ENCODE measurements at regions not wholly inside any gene's neighbourhood (a gene's known extent, or its start where the extent isn't known, plus 50 kb on each side); places are given as distances from the start of the nearest gene placed in this dataset.

DNA sequence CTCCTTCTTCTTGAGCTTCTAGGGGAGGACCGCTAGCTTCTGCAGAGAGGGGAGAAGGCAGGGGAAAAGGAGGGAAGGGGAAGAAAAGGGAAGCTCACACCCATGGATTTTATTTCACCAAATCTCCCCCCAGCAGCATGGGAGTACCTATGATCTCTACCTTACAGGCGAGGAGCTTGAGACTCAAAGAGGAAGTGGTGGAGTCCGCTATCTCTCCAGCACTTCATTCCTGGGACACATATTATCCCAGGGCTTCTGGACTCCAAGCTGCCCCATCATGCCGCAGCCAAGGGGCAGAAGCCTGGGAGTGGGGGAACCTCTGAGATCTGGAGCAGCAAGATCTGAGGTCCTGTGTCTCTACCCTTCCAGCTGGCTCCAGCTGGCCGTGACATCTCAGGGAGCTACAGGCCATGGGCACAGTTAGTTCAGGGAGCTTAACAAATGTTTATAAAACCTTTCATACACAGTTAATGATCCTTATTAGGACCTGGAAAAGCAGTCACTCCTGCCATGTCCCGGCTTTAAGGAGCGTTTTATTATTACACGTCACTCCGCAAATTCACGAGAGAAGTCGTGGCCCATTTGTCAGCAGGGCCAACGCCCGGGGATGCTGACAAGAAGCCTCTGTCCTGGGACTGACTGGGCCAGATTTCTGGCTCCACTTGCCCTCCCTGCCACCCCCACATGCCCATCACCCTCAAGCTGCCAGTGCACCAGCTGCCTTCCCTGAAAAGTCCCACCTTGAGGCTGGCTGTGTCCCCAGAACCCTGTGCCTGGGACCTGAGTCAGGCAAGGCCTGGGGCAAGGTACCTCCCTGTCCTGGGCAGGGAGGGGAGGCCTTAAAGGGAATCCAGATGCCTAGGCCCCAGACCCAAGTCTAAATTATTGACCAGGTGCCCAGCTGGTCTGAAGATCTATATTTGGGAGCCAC lies 132.1 kb upstream of the ZMIZ1 start:
- DNase-seq, result no peak

DNA sequence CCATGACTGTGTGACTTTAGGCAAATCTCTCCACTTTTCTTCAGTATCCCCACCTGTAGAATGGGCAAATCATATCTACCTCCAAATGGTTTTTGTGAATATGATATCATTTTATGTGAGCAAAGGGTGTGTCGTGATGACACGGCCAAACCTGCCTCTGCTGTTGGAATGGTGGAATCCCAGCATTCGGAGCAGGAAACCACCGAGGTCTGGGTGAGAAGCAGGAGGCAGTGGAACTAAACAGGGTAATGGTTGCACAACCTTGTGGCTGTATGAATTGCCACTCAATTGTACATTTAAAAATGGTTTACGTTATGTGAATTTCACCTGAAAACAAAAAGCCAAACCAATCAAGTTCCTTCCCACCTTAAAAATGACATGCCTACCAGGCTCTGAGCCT lies 131.4 kb upstream of the ZMIZ1 start:
- DNase-seq, result no peak

DNA sequence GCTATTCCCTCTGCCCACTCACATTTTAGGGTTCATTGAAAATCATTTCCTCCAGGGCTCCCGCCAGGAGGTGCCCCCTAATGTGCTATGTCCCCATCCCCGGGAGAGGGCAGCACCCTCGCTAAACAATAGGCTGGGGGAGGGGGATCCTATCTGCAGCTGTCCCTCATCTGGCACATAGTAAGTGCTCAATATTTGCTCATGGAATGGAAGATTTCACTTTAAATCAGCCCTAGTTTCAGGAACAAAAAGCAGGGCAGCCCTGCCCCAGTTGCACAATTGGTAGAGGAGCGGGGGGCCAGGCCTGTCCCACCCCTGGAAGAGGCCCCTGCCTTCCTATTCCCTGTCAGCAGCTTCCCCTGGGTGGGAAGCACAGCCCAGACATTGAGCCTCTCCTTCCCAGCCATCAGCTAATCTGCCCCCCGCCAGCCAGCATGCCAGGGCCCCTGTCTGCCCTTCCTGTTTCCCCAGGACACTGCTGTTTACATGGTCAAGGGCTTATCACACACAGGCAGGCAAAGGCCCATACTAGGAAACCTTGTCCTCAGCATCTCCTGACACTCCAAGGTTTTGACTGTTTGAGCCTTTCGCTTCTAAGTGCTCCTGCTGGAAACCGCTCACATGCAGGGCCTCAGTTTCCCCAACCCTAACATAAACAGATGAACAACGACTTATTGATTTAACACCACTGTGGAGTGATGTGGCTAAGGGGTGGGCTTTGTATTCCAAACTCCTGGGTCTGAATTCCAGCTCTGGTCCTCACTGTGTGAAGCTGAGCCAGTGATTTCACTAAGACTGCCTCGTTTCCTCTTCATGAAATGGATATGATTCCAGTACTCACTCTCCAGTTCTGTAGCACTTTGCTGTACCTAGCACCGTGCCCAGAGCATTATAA lies 130.7 kb upstream of the ZMIZ1 start:
- peak in 1 of 5 experiments; percentile 7 for DNase-seq

DNA sequence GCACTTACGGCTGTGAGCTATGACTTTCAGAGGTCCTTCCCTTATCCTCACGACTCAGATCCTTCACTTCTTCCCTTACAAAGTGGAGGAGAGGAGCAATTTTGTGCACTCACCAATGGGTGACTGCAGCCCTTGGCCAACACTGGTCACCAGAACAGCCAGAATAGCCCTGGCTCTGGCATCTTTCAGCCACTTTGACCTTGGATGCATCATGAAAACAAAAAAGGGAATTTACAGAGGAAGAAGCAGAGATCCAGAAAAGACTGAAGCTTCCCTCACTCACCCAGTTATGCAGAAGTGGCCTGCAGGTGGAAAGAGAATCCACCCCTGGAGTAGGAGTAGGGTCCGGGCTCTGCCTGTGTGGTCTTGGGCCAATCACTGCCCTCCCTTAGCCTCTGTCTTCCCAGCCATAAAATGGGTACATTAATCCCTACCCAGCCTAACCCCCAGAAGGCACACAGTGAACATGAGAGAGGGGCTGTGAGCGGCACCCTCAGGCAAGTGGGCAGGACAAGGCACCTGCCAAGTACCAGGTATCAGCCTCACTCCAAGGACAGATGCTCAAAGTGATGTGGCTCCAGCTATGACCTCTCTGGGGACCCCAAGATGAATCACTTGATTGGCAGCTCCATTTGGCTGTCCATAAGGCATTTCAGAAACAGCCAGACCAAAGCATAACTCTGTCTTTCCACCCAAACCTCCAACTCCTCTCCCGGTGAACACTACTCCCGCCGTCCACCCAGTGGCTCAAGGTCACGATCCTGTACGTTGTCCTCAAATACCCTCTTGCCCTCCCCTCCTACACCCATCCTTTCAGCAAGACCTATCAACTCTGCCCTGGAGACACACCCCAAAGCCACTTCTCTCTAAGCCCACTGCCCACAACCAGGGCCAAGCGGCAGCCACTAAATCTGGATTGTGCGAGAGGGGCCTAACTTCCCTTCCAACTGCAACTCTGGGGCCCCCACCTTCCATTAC lies 129.8 kb upstream of the ZMIZ1 start:
- DNase-seq, result no peak

DNA sequence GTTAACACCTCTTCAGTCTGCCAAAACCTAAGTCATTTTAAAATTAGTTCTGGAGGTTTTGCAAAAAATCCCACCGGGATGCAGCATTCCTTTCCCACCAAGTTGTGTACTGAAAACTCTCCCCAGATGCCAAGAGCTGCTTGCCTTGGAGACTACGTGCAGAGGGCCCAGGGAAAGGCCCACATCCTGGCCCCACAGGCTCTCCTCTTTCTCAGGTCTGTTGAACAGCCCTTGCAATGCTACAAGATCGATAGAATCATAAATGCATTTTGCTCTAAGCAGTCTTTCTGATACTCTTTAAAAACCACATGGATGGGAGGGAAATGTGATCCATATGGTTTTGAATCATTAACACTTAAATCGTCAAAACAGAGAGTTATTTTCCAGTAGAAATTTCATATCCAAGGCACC lies 126.7 kb upstream of the ZMIZ1 start:
- DNase-seq, result no peak

DNA sequence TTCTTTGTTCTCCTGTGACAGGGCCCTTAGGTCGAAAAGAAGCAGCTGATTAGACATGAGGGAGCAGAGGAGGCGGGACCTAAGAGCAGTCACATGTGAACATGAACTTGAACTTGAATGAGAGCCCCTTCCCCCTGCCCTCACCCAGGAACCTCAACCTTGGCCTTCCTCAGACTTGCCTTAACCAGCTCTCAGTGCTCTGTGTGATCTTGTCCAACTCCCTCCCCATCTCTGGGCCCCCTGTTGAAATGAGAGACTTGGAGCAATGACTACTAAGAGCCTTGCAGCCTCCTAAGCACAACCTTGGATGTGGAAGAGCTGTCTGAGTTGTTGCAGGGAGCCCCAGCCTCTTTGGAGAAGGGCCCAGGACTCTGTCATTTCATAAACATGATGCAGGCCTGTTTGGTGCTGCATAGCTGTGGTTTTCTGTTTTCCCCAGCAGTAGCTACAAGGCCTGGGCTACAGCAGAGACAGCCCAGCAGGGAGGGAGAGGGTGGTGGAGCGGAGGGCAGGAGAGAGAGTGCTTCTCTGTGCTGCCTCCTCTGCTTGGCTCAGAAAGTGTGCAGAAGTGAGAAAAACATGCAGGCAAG lies 123.9 kb upstream of the ZMIZ1 start:
- DNase-seq, result peak in 1 of 5 experiments; percentile 4

DNA sequence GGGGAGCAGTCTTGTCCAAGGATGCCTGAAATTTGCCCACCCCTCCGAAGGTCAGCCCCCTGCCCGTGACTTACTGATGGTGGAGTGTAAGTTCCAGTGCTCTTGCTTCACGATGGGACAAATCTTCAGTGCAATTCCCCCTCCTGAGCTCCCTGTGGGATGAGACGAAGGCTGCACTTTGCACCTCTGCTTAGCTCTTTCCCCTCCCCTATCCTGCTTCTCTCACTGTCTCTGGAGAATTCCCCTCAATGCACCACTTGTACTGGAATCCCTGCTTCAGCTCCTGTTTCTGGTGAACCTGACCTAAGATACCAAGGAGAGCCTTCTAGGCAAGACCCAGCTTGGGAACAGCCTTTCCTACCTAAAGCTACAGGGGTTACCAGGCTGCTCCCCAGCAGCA lies 122.9 kb upstream of the ZMIZ1 start:
- no peak for DNase-seq

DNA sequence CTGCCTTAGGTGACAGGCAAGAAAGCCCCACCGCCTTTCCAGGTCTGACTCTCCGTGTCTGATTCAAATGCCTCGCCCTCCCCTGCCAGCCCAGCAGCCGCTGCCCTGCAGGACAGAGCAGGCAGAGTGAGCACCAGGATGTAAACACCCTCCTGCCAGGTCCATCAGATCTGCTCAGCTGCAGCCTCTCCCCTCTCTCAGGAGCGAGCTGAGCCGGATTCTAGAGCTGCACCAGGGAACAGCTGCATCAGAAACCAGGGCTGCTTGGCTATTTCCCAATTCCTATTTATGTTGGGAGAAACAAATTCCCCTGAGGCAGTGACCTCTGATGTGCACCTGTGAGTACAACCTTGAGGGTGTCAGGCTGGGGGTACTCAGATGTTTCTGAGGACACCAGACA lies 121.5 kb upstream of the ZMIZ1 start:
- DNase-seq, result no peak

DNA sequence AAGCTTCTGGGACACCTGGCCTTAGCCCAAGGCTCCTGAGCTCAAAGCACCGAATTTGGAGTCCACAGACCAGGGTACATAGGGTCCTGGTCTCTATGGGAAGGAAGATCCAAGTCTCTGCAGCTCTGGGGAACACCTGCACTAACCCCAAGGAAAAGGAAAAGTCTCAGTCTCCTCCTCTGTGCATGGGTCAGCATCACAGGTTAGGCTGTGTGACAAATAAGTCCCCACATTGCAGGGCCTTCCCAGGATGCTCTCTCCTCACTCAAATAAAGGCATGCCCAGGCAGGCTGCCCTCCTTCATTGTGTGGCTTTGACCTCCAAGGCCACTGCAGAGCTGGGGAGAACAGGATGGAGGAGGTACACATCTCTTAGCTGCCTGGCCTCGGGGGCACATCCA lies 121.0 kb upstream of the ZMIZ1 start:
- no peak for DNase-seq

DNA sequence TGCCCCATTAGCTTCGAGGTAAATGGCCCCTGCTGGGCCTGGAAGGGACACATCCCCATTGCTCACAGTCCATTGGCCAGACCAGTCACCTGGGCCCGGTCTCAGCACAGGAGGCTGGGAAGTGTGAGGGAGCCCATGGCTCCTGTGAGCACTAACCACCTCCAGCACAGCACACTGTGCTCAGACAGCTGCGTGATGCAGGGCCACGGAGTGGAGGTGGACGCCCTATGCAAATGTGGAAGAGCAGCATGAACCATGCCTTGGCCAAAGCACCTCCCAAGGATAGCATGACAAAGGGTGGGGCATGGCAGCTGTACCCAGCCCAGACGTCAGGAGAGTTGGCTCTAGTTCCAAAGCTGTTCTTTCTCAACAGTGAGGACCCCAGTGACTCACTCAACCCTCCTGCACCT lies 120.1 kb upstream of the ZMIZ1 start:
- no peak for DNase-seq

DNA sequence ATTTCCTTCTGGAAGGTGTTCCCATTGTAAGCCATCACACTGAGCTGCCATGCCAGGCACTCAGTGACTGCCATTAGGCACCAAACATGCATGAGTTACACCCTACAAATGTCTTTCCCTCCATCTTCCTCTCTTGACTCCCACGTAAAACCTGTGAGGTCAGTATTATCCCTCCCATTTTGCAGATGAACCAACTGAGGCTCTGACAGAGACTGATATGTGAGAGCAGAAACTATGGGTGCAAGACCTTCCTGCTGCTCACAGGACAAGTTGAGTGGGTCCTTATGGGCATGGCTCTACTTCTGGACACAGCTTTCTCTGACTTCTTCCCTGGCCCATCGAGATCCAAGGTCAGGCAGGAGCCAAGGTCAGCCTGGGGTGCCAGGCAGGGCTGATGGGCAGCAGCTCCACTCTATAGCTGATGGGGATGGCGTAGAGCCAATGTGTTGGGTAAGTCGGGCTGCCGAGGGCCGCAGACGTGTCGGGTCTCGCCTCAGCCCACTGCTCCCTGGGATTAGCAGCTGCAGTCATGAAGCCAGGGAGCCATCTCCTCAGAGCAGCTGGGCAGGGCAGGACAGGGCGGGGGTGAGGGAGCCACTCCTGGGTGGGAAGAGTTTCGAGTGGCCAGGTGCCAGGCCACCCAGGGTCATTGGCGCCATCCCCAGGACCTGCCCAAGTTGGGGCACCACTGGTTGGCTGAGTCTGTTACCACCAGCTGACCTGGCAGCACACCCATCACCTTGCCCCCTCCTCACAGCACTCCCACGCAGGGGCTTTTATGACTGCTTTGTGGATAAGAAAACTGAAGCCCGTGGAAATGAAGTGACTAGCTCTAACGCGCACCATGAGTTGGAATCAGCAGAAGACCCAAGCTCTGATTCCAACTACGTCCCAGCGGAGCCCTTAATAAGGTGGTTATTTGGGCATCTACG lies 117.8 kb upstream of the ZMIZ1 start:
- no peak for DNase-seq

DNA sequence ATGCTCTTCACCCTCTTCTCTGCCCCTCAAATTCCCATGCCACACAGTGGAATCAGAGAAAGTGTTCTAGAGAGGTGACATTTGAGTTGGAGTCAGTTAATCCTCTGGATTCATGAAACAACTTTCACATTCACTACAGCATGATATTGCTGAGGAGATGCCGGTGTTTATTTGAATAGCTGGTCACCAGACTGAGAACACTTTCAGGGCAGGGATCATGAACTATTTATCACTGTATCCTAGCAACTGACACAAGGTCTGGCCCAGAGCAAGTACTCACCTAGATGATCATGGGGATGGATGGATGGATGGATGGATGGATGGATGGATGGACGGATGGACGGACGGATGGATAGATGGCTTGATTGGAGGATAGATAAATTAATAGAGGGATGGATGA lies 116.7 kb upstream of the ZMIZ1 start:
- DNase-seq, result no peak

DNA sequence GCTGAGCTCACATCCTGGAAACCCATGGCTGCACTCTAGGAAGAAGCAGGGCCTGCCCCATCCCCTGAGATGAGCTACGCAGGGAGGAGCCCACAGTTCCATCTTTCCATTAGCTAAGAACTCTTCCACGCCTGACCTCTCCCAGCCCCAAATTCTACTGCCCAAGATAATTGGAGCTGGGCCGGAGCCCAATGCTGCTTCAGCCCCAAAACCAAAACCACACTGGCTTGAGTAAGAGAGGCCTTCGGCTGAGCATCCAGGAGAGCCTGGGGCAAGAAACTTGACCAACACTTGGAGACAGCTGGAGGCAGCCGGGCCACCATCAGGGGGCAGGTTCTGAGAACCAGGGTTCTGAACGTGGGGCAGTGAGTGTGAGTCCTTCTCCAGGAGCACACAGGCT lies 116.1 kb upstream of the ZMIZ1 start:
- DNase-seq, result no peak

DNA sequence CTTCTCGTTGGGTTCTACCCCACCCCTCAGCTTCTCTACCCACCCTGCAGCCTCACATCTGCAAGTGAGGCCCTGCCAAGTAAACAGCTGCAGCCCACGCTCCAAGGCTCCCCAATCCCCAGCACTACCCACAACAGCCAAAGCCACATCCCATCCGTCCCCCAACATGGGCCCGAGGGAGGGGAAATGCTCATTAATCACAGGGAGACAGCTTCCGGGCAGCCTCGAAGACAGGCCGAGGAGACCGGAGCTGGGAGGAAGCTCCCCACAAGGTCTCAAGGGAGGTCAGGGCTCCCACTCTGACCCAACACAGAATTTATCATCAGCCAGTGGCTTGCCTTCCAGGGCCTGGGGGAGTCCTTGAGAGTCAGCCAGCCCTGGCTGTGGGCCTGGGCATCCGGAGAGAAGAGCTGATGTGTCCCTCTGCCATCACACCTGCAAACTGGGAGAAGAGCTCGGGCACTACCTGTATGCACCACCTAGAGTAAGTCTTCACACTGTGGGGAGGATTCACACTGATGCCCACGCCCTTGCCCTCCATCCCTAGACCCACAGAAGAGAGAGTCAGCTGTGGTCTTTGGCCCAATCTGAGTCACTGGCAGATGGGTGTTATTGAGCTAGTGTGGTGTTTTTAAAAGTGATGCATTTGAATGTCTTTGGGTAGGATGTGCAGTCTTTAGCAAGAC lies 115.5 kb upstream of the ZMIZ1 start:
- no peak for DNase-seq

DNA sequence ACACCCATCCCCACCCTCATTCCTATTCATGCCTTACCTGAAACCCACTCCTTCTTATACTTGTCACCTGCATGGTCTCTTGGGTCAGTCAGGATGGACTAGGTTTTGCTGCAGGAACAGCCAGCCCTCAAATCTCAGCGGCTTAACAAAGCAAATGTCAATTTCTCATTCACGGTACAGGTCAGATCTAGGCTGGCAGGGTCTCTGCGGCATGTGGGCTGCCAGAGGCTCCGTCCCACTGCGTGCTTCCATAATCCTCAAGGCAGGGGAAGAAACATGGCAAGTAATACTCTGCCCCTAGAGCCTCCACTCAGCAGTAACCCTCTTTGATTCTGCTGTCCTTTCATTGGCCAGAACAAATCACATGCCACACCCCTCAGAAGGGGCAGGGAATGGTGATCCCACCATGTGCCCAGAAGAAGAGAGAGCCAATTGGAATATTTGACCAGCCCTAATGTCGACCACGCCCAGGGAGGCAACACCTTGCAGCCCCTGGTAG lies 114.9 kb upstream of the ZMIZ1 start:
- no peak for DNase-seq

DNA sequence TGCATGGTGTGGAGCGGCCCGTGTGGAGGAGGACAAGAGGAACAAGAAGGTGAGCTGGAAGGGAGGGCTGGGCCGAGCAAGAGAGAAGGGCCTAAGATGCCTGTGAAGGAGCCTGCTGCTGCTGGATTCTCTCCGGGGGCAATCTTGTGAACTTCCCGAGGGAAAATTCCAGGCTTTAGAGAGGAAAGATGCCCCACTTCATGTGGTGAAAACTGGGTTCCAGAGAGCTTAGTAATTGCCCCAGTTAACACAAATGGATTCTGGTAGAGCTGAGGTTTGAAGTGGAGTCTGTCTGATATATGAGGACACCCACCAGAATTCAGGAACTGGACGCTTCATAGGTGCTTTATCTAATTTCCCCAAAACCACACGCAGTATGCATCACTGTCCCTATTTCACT lies 114.1 kb upstream of the ZMIZ1 start:
- DNase-seq, result no peak

DNA sequence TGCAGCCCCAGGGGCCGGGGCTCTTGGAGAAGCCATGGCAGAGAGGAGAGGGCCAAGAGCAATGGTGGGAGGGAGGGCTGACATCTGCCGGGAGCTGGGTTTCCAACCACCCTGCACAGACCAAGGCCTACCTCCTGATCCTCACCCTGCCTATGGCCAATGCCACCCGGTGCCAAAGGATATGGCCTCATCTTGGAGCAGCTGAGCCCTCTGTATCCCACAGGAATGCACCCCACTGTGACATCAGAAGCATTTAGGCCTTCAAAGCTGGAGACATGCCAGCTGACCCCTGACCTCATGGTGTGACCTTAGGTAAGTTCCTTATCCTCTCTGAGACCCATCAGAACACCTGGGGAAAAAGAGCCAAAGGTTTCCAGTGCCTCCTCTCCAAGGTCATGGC lies 113.6 kb upstream of the ZMIZ1 start:
- no peak for DNase-seq

DNA sequence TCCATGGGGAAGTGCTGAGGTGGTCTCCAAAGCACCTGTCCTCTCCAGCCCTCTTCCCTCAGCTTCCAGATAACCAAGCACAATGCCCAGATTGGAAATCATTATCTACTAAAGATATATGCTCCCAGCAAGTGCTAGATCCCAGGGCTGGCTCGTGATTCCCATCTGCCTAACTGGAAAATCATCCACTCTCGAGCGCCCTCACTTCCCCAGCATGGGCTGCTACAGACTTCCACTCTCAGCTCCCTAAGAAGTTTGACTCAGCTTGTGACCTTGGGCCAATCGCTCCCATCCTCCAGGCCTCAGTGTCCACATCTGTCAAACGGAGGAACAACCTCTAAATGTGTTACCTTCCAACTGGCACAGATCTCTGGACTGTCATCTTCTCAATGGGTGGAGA lies 112.4 kb upstream of the ZMIZ1 start:
- DNase-seq, result no peak

DNA sequence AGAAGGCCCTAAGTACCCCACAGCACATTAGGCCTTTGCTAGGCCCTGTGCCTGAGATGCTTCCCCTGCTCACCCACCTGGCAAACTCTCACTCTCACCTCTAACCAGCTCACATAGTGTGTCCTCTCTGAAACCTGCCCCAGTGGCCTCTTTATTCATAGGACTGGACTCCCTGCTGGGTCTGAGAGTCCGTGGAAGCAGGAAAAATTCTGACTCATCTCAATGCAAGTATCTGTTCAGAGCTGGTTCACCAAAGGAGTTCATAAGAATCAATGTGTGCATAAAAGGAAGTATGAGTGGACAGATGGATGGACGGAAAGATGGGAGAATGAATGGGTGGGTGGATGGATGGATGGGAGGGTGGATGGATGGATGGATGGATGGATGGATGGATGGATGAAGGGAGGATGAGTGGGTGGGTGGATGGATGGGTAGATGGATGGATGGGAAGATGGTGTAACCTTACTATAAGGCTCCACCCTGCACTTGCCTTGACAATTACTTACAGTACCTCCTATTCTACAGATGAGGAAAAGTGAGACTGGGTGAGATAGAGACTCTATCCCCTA lies 111.2 kb upstream of the ZMIZ1 start:
- no peak for DNase-seq
